SJCRH30 (cell line): ENCODE measurements at regions not wholly inside any gene's neighbourhood (a gene's known extent, or its start where the extent isn't known, plus 50 kb on each side); places are given as distances from the start of the nearest gene placed in this dataset.
A peak's percentile ranks its signal among the peaks of the same experiment; 100 is the strongest.

Source experiments
- DNase-seq, 2 experiments: peaks; one replicate each; pipeline ENCODE4 v3.0.0-alpha.2; 2015 to 2020
- H3K27ac ChIP-seq: fragments of 250-450 bp; sonication (Bioruptor Pico); 2 replicates; pipeline ENCODE4 v1.5.1; 2020; ENCODE audit warnings: mild to moderate bottlenecking, moderate library complexity
- H3K27me3 ChIP-seq: fragments of 250-450 bp; sonication (Bioruptor Pico); 2 replicates; pipeline ENCODE4 v1.5.1; 2020; ENCODE audit warnings: mild to moderate bottlenecking, moderate library complexity
- H3K36me3 ChIP-seq: fragments of 250-450 bp; sonication (Bioruptor Pico); 2 replicates; pipeline ENCODE4 v1.5.1; 2020; ENCODE audit warnings: mild to moderate bottlenecking, moderate library complexity
- H3K4me1 ChIP-seq: fragments of 250-450 bp; sonication (Bioruptor Pico); 2 replicates; pipeline ENCODE4 v1.5.1; 2020; ENCODE audit warnings: mild to moderate bottlenecking, moderate library complexity
- H3K4me3 ChIP-seq: fragments of 250-450 bp; sonication (Bioruptor Pico); 2 replicates; pipeline ENCODE4 v1.5.1; 2020; ENCODE audit warnings: mild to moderate bottlenecking, moderate library complexity
- H3K9me3 ChIP-seq: fragments of 250-450 bp; sonication (Bioruptor Pico); replicated peaks from 2 replicates; pipeline ENCODE4 v1.5.1; 2020; ENCODE audit warnings: mild to moderate bottlenecking, moderate library complexity

- Histone ChIP-seq H3K27me3 (no peaks in the 10 kb centered on the region; the same call in 1 of the 2 replicates), H3K36me3 (no peaks in the 10 kb centered on the region), H3K9me3 (no peaks in the 10 kb centered on the region), H3K4me1 (no peaks in the 10 kb centered on the region), H3K4me3 (no peak overlapping the region), H3K27ac (no peak overlapping the region)
- DNase-seq = no peak
Observed at GRCh38 chr10:78505657-78506056, 472.0 kb downstream of the RPS24 start.

- H3K27ac ChIP-seq = no peak overlapping the region
- no peaks in the 10 kb centered on the region for H3K9me3 ChIP-seq
- H3K4me1 ChIP-seq = no peaks in the 10 kb centered on the region
- H3K27me3 ChIP-seq = no peaks in the 10 kb centered on the region; the same call in 1 of the 2 replicates
- H3K4me3 ChIP-seq = no peak overlapping the region
- no peak for DNase-seq
- H3K36me3 ChIP-seq = no peaks in the 10 kb centered on the region
Observed at GRCh38 chr10:78506614-78507013, 473.0 kb downstream of the RPS24 start.

- Histone ChIP-seq H3K27me3 (no peaks in the 10 kb centered on the region; the same call in 1 of the 2 replicates), H3K36me3 (no peaks in the 10 kb centered on the region), H3K4me3 (no peak overlapping the region), H3K4me1 (no peaks in the 10 kb centered on the region), H3K9me3 (no peaks in the 10 kb centered on the region), H3K27ac (no peak overlapping the region)
- no peak for DNase-seq
Observed at GRCh38 chr10:78507510-78508160, 474.0 kb downstream of the RPS24 start.

DNA sequence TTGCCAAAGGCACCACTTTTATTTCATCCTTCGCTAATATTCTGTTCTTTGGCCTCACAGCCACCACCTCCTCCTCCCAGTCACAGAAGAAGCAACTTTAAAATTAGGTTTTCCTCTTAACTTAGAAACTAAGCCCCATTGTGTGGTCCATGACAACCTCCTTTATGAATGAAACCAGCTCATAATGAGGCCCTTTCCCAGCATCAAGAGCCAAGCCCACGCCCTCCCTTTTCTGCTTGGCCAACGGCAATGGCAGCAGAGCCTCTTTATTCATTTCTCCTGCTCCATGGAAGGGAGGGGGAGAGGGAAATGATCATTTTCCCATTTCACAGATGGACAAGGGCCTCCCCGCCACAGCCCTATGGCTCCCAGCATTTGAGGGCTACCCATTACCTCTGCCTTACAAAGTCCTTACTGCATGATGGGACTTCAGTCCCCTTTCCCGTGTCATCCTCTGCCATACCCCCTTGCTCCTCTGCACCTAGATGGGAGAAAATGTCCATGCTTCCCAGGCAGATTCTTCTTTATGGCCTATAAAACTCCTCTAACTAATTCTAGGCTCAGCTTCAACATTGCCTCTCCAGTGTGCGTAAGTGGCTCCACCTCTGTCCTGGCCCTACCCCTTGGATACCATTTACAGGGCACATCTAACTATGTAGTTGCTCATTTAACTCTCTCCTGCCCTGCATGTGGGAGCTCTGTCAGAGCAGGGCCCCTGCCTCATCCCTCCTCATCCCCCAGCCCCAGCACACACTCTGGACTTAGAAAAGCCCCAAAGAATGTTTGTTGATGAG lies 475.5 kb downstream of the RPS24 start:
- no peaks in the 10 kb centered on the region for H3K9me3 ChIP-seq
- no peak overlapping the region for H3K4me3 ChIP-seq
- H3K27ac ChIP-seq = no peak overlapping the region
- H3K36me3 ChIP-seq = no peaks in the 10 kb centered on the region
- H3K27me3 ChIP-seq = no peaks in the 10 kb centered on the region; the same call in 1 of the 2 replicates
- H3K4me1 ChIP-seq = no peaks in the 10 kb centered on the region
- DNase-seq = no peak

GRCh38 chr10:78510566-78511323 lies 477.1 kb downstream of the RPS24 start:
- Histone ChIP-seq H3K27ac (no peak overlapping the region), H3K4me1 (no peaks in the 10 kb centered on the region), H3K27me3 (no peaks in the 10 kb centered on the region), H3K9me3 (no peaks in the 10 kb centered on the region), H3K36me3 (no peaks in the 10 kb centered on the region), H3K4me3 (no peak overlapping the region)
- DNase-seq = peak; percentile 26 to 43

DNA sequence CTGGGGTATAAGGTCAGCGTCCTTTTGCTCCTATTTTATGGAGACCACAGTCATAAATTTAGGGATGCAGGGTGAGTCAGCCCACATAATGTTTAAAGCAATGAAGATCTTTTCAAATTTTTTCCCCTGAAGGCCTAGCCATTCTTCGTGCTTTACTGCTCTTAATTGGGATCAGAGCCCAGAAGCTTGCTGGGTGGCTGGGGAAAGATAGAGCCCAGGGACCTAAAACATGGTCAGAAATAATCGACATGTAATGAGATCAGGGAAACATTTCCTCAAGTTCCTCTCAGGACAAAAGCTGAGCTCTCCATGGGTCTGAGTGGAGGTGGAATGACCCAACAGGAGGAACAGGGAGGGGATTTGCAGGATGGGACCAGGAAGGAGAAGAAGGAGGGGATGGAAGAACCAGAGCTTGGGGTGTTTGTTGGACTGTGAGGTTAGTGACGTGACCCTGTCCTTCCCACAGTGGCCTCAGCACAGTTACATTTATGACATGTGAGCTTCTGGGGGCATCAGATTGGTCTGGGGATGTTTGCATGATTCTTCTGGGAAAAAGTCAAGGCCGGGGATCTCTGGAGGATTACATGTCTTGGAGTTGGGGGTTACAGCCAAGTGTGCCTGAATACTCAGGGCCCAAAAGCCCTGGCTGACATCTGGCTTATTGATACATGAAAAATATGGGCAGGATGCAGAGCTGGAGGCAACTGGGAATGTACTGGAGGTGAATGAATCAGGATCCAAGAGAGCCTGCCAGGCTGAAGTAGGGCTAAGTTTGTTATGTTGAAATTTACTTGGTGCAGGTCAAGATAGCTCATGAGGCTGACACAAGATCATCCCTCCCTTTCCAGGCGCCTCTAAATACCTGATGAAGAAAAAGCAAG lies 477.9 kb downstream of the RPS24 start:
- H3K9me3 ChIP-seq = no peaks in the 10 kb centered on the region
- no peak overlapping the region for H3K4me3 ChIP-seq
- no peaks in the 10 kb centered on the region for H3K4me1 ChIP-seq
- DNase-seq = no peak
- no peak overlapping the region for H3K27ac ChIP-seq
- no peaks in the 10 kb centered on the region for H3K36me3 ChIP-seq
- no peaks in the 10 kb centered on the region for H3K27me3 ChIP-seq

DNA sequence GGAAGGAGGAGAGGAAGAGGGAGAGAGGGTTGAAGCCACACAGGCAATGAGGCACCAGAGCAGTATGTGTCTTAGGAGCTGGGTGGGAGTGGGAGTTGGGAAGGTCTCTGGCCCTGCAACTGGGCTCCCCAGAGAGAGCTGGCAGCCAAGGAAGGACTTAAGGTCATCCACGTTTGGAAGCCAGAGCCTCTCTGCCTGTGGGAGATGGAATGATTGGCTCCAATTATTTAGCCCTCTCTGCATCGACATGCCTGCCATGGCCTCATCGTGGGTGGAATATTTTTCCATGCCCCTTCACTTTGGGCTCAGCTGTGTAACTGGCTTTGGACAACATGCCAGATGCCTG lies 478.5 kb downstream of the RPS24 start:
- no peaks in the 10 kb centered on the region for H3K27me3 ChIP-seq
- no peak overlapping the region for H3K27ac ChIP-seq
- no peak for DNase-seq
- no peaks in the 10 kb centered on the region for H3K36me3 ChIP-seq
- H3K9me3 ChIP-seq = no peaks in the 10 kb centered on the region
- H3K4me3 ChIP-seq = no peak overlapping the region
- H3K4me1 ChIP-seq = no peaks in the 10 kb centered on the region

DNA sequence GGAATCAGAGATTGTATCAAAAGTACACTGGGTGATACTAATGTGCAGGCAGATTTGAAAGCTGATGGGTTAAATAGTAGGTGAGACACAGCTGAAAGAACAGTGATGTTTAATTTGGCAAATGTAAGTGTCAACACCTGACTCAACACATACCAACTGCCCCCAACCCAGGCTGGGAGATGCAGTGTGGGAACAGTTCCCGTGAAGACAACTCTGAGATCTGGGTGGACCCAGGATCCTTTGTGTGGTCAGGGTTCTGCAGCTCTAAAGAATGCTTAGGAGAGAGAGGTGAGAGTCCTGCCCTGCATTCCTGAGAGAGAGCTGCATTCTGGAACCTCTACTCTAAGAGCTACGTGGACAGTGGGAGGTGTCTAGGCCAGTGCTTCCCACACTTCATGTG lies 479.7 kb downstream of the RPS24 start:
- H3K4me3 ChIP-seq = no peak overlapping the region
- no peak overlapping the region for H3K27ac ChIP-seq
- DNase-seq = no peak
- H3K27me3 ChIP-seq = no peaks in the 10 kb centered on the region
- H3K4me1 ChIP-seq = no peaks in the 10 kb centered on the region
- no peaks in the 10 kb centered on the region for H3K9me3 ChIP-seq
- H3K36me3 ChIP-seq = no peaks in the 10 kb centered on the region

- Histone ChIP-seq H3K27ac (no peak overlapping the region), H3K36me3 (no peaks in the 10 kb centered on the region), H3K4me1 (no peaks in the 10 kb centered on the region)
Observed at GRCh38 chr10:78513986-78514385, 480.3 kb downstream of the RPS24 start.

GRCh38 chr10:78514459-78514858 lies 480.8 kb downstream of the RPS24 start:
- Histone ChIP-seq H3K27me3 (no peaks in the 10 kb centered on the region), H3K4me1 (no peaks in the 10 kb centered on the region), H3K4me3 (no peak overlapping the region), H3K36me3 (no peaks in the 10 kb centered on the region), H3K27ac (no peak overlapping the region), H3K9me3 (no peaks in the 10 kb centered on the region)
- DNase-seq = no peak

More at GRCh38 chr10:78513986-78514385, 480.3 kb downstream of the RPS24 start:
- Histone ChIP-seq H3K9me3 (no peaks in the 10 kb centered on the region), H3K4me3 (no peak overlapping the region), H3K27me3 (no peaks in the 10 kb centered on the region)
- DNase-seq = no peak

- H3K27ac ChIP-seq = no peak overlapping the region
- H3K4me1 ChIP-seq = no peaks in the 10 kb centered on the region
- no peak overlapping the region for H3K4me3 ChIP-seq
- no peaks in the 10 kb centered on the region for H3K9me3 ChIP-seq
- no peaks in the 10 kb centered on the region for H3K27me3 ChIP-seq
- DNase-seq = no peak
- no peaks in the 10 kb centered on the region for H3K36me3 ChIP-seq
Observed at GRCh38 chr10:78515038-78515872, 481.6 kb downstream of the RPS24 start.

GRCh38 chr10:78515873-78516153 lies 482.1 kb downstream of the RPS24 start:
- H3K36me3 ChIP-seq = no peaks in the 10 kb centered on the region

GRCh38 chr10:78516236-78516635 lies 482.6 kb downstream of the RPS24 start:
- Histone ChIP-seq H3K36me3 (no peaks in the 10 kb centered on the region), H3K9me3 (no peaks in the 10 kb centered on the region), H3K4me3 (no peak overlapping the region), H3K4me1 (no peaks in the 10 kb centered on the region), H3K27me3 (no peaks in the 10 kb centered on the region), H3K27ac (no peak overlapping the region)
- no peak for DNase-seq

More at GRCh38 chr10:78515873-78516153, 482.1 kb downstream of the RPS24 start:
- no peak for DNase-seq
- Histone ChIP-seq H3K27me3 (no peaks in the 10 kb centered on the region), H3K4me3 (no peak overlapping the region), H3K9me3 (no peaks in the 10 kb centered on the region), H3K4me1 (no peaks in the 10 kb centered on the region), H3K27ac (no peak overlapping the region)

DNA sequence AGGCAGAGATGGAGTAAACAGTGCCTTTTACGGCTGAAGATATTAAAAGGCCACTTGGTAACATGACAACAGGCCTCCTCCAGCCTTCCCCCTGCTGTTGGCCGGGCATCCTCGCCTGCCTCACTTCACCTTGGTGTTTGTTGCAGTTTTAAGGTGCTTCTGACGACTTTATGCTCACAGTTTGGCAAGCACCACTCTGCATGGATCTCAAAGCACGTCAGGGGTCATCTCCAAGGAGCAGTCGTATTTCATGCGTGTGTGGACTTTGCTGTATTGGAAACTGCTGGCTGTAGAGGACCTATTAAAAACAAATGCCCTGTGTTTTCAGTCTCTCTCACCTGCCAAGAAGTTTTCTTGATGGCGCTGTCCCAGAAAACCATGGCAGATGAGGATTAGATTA lies 483.1 kb downstream of the RPS24 start:
- Histone ChIP-seq H3K4me3 (no peak overlapping the region), H3K27me3 (no peaks in the 10 kb centered on the region), H3K27ac (no peak overlapping the region), H3K36me3 (no peaks in the 10 kb centered on the region), H3K9me3 (no peaks in the 10 kb centered on the region), H3K4me1 (no peaks in the 10 kb centered on the region)
- no peak for DNase-seq
